Cardiac muscle cell (in vitro differentiated cells and primary cell): ENCODE measurements at regions not wholly inside any gene's neighbourhood (a gene's known extent, or its start where the extent isn't known, plus 50 kb on each side); places are given as distances from the start of the nearest gene placed in this dataset.
A peak's percentile ranks its signal among the peaks of the same experiment; 100 is the strongest.

Experiments
- DNase-seq, 2 donors: peaks; one replicate each; pipeline versions ENCODE4 v3.0.0 to v3.0.0-alpha.2; 2010 to 2017; ENCODE audit warnings: low read depth in 1 of 2, low spot score in 1 of 2
- H3K27ac ChIP-seq: fragments of 200-600 bp; sonication (generic); 2 replicates; pipeline ENCODE4 v1.5.1; 2016
- H3K27me3 ChIP-seq: fragments of 200-600 bp; sonication (generic); 2 replicates; pipeline ENCODE4 v1.6.0; 2016; ENCODE audit warnings: control low read depth
- H3K36me3 ChIP-seq: fragments of 200-600 bp; sonication (generic); 2 replicates; pipeline ENCODE4 v1.5.1; 2016; ENCODE audit warnings: control low read depth
- H3K4me1 ChIP-seq: fragments of 200-600 bp; sonication (generic); 2 replicates; pipeline ENCODE4 v1.8.1; 2017; ENCODE audit warnings: low read depth, mild to moderate bottlenecking, mixed run types
- H3K4me3 ChIP-seq: fragments of 200-600 bp; sonication (generic); 2 replicates; pipeline ENCODE4 v1.5.1; 2016; ENCODE audit warnings: mild to moderate bottlenecking
- H3K9me3 ChIP-seq: fragments of 200-600 bp; sonication (generic); 2 replicates; pipeline ENCODE4 v1.5.1; 2017; ENCODE audit warnings: low read depth, mild to moderate bottlenecking, control low read depth
- CTCF ChIP-seq: IDR thresholded peaks from 2 replicates; pipeline ENCODE4 v1.5.1; 2012; ENCODE audit warnings: low read depth, mild to moderate bottlenecking, low read length

DNA sequence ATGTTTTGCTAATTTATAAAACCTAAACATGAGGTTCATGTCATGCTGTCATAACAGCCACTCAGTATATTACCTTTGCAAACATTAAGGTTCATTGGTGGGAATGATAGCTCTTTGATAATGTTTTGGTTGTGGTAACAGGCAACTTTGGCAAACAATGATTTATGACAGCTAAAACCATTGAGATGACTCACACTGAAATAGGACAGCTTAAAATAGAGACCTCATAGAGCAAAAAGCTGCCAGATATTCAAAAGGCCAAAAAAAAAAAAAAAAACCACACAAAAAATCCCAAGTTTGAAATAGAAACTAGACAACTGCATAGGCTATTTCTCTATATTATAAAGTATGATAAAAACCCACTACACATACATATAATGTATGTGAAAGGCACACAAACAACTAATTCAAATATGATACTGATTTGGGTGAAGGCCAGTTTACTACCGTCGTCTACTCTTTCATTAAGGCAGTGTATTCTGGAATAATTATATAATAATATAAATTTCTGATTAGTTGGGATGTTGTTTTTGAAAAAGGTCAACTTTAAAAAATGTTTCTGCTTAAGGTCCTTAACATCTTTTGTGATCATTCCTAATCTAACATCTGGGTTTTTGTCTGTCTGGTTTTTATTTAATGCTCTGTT is 646.0 kb upstream of the PITX2 start:
- peak in 1 of 2 donors; percentile 6 for DNase-seq
- no peak overlapping the region for H3K27ac ChIP-seq

GRCh38 chr4:111269439-111269838 is 646.6 kb upstream of the PITX2 start:
- DNase-seq = no peak
- H3K4me3 ChIP-seq = no peak overlapping the region
- no peak overlapping the region for H3K27ac ChIP-seq
- H3K36me3 ChIP-seq = no peaks in the 10 kb centered on the region
- H3K9me3 ChIP-seq = no peaks in the 10 kb centered on the region
- H3K4me1 ChIP-seq = no peaks in the 10 kb centered on the region
- TF ChIP-seq CTCF = no peak
- H3K27me3 ChIP-seq = no peaks in the 10 kb centered on the region

More for the DNA sequence above, 646.0 kb upstream of the PITX2 start:
- no peak for TF ChIP-seq CTCF
- no peaks in the 10 kb centered on the region for H3K36me3 ChIP-seq
- H3K27me3 ChIP-seq = no peaks in the 10 kb centered on the region
- no peaks in the 10 kb centered on the region for H3K4me1 ChIP-seq
- no peak overlapping the region for H3K4me3 ChIP-seq
- H3K9me3 ChIP-seq = no peaks in the 10 kb centered on the region

GRCh38 chr4:111274060-111274459 is 651.2 kb upstream of the PITX2 start:
- no peaks in the 10 kb centered on the region for H3K36me3 ChIP-seq
- H3K4me3 ChIP-seq = no peak overlapping the region
- DNase-seq = no peak
- no peaks in the 10 kb centered on the region for H3K9me3 ChIP-seq
- H3K27ac ChIP-seq = no peak overlapping the region
- no peak for TF ChIP-seq CTCF
- H3K4me1 ChIP-seq = no peaks in the 10 kb centered on the region
- no peaks in the 10 kb centered on the region for H3K27me3 ChIP-seq

- Histone ChIP-seq H3K27ac (no peak overlapping the region), H3K4me3 (no peak overlapping the region), H3K9me3 (no peaks in the 10 kb centered on the region), H3K36me3 (no peaks in the 10 kb centered on the region), H3K27me3 (no peaks in the 10 kb centered on the region), H3K4me1 (no peaks in the 10 kb centered on the region)
- DNase-seq = no peak
- no peak for TF ChIP-seq CTCF
Observed at GRCh38 chr4:111274486-111274885, 651.6 kb upstream of the PITX2 start.

DNA sequence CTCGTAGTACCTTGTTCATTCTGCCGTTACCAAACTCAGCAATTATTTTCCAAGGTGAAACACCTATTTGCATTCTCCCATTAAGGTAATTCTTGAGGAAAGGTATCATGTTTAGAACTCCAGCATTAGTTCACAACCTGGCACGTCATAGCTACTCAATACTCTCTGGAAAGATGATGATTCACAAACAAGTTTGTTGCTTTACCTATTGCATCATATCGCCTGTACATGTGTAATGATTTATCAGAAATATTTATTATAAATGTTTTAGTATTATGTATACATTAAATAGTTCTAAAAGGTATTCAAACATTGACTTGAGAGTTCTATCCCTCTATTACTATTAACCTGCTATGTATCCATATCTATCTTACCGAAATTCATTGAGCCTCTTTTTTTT is 658.3 kb upstream of the PITX2 start:
- Histone ChIP-seq H3K4me3 (no peak overlapping the region), H3K9me3 (no peaks in the 10 kb centered on the region), H3K27ac (no peak overlapping the region), H3K4me1 (no peaks in the 10 kb centered on the region), H3K27me3 (peaks cover 9% of the 10 kb centered on the region), H3K36me3 (no peaks in the 10 kb centered on the region)
- no peak for TF ChIP-seq CTCF
- DNase-seq = no peak

- Histone ChIP-seq H3K27me3 (peaks cover 9% of the 10 kb centered on the region), H3K9me3 (no peaks in the 10 kb centered on the region), H3K4me3 (no peak overlapping the region), H3K36me3 (no peaks in the 10 kb centered on the region), H3K27ac (no peak overlapping the region), H3K4me1 (no peaks in the 10 kb centered on the region)
- no peak for DNase-seq
- no peak for TF ChIP-seq CTCF
Observed at GRCh38 chr4:111282035-111282434, 659.2 kb upstream of the PITX2 start.
